K562 (cell line): ENCODE measurements at regions not wholly inside any gene's neighbourhood (a gene's known extent, or its start where the extent isn't known, plus 50 kb on each side); places are given as distances from the start of the nearest gene placed in this dataset.
"Not testable (repeated sequence)": the region's sequence is repeated elsewhere in the genome, so short reads cannot be mapped to it uniquely, and the experiment has no call there.

Experiments
- BCLAF1 ChIP-seq, 2 experiments: fragments of 450-650 bp in 1 of 2; IDR thresholded peaks; 2 replicates each; pipeline ENCODE4 v1.6.1; 2011 to 2017; ENCODE audit warnings: low read depth in 2 of 2, antibody characterized with exemption in 1 of 2, borderline replicate concordance in 1 of 2, low read length in 1 of 2, mild to moderate bottlenecking in 1 of 2, mixed read lengths in 1 of 2; ENCODE audit not compliant: control insufficient read depth in 1 of 2
- GATAD2B ChIP-seq: fragments of 450-650 bp; IDR thresholded peaks from 2 replicates; pipeline ENCODE4 v1.6.1; 2017; ENCODE audit warnings: mild to moderate bottlenecking, borderline replicate concordance
- HIVEP1 ChIP-seq: fragments of 250-450 bp; sonication (Bioruptor Pico); IDR thresholded peaks from 2 replicates; pipeline ENCODE4 v1.4.0; 2020; ENCODE audit warnings: mild to moderate bottlenecking
- RCOR1 ChIP-seq, 2 experiments: IDR thresholded peaks; 2 replicates each; pipeline ENCODE4 v1.6.1; 2012; ENCODE audit warnings: low read depth in 2 of 2, low read length in 2 of 2, borderline replicate concordance in 1 of 2, improper control_type of control experiment in 1 of 2
- ZNF609 ChIP-seq: sonication (generic); formaldehyde crosslinking; IDR thresholded peaks from 2 replicates; pipeline ENCODE4 v1.8.1; 2023; ENCODE audit warnings: missing genetic modification reagents, mild to moderate bottlenecking, borderline replicate concordance

- not testable (repeated sequence) for TF ChIP-seq BCLAF1 (IDR thresholded peaks at IDR 0.05; ENCODE audit: borderline replicate concordance in 1 of 2, control insufficient read depth in 1 of 2, low read depth in 2 of 2, low read length in 1 of 2); HIVEP1; GATAD2B; RCOR1 (IDR thresholded peaks at IDR 0.05; ENCODE audit: borderline replicate concordance in 1 of 2, low read depth in 2 of 2, low read length in 2 of 2); ZNF609 (CRISPR knock-in tag)
These were observed 532.0 kb downstream of the GOLGA6L6 start for GRCh38 chr15:20009619-20010018.
